Progenitor cell of endocrine pancreas (in vitro differentiated cells): ENCODE measurements at regions not wholly inside any gene's neighbourhood (a gene's known extent, or its start where the extent isn't known, plus 50 kb on each side); places are given as distances from the start of the nearest gene placed in this dataset.
"Not testable (repeated sequence)": the region's sequence is repeated elsewhere in the genome, so short reads cannot be mapped to it uniquely, and the experiment has no call there.

Experiments used
- DNase-seq: peaks from one replicate; pipeline ENCODE4 v3.0.0; 2021; ENCODE audit warnings: low spot score; ENCODE audit not compliant: unreplicated experiment
- H3K27ac Mint-ChIP-seq: 2 replicates; pipeline ENCODE4 v1.8.0; 2021; ENCODE audit warnings: mild to moderate bottlenecking, moderate library complexity, mixed read lengths
- H3K27me3 Mint-ChIP-seq: 2 replicates; pipeline ENCODE4 v1.8.0; 2021; ENCODE audit warnings: mixed read lengths
- H3K36me3 Mint-ChIP-seq: 2 replicates; pipeline ENCODE4 v1.8.0; 2022; ENCODE audit warnings: mixed read lengths; ENCODE audit not compliant: insufficient read depth
- H3K4me1 Mint-ChIP-seq: 2 replicates; pipeline ENCODE4 v1.8.0; 2021; ENCODE audit warnings: low read depth, mixed read lengths
- H3K4me3 Mint-ChIP-seq: 2 replicates; pipeline ENCODE4 v1.8.0; 2021; ENCODE audit warnings: low read depth, mild to moderate bottlenecking, moderate library complexity, mixed read lengths
- H3K9me3 Mint-ChIP-seq: 2 replicates; pipeline ENCODE4 v1.8.0; 2021; ENCODE audit warnings: low read depth, mixed read lengths
- CTCF ChIP-seq: fragments of 200-600 bp; sonication (generic); IDR thresholded peaks from one replicate; pipeline ENCODE4 v1.5.0; 2021; ENCODE audit warnings: antibody characterized with exemption, mild to moderate bottlenecking; ENCODE audit not compliant: unreplicated experiment

GRCh38 chr10:63683686-63684085, 162.5 kb downstream of the REEP3 start:
- H3K36me3 Mint-ChIP-seq, result no peaks in the 10 kb centered on the region
- no peaks in the 10 kb centered on the region for H3K27me3 Mint-ChIP-seq
- no peak for TF ChIP-seq CTCF
- H3K4me1 Mint-ChIP-seq, result peaks cover 4% of the 10 kb centered on the region
- DNase-seq, result no peak
- H3K9me3 Mint-ChIP-seq, result no peaks in the 10 kb centered on the region
- no peak overlapping the region for H3K4me3 Mint-ChIP-seq
- H3K27ac Mint-ChIP-seq, result no peak overlapping the region

GRCh38 chr10:63684257-63684936, 163.2 kb downstream of the REEP3 start:
- no peaks in the 10 kb centered on the region for H3K9me3 Mint-ChIP-seq
- H3K36me3 Mint-ChIP-seq, result no peaks in the 10 kb centered on the region
- peaks cover 4% of the 10 kb centered on the region for H3K4me1 Mint-ChIP-seq
- H3K4me3 Mint-ChIP-seq, result no peak overlapping the region
- no peak for TF ChIP-seq CTCF
- no peak overlapping the region for H3K27ac Mint-ChIP-seq
- no peak for DNase-seq
- no peaks in the 10 kb centered on the region for H3K27me3 Mint-ChIP-seq

- Mint-ChIP-seq H3K4me3 (no peak overlapping the region), H3K9me3 (no peaks in the 10 kb centered on the region), H3K27ac (no peak overlapping the region), H3K36me3 (no peaks in the 10 kb centered on the region), H3K4me1 (peaks cover 1% of the 10 kb centered on the region), H3K27me3 (no peaks in the 10 kb centered on the region)
- no peak for TF ChIP-seq CTCF
- DNase-seq, result no peak
Observed at GRCh38 chr10:63689768-63690167, 168.6 kb downstream of the REEP3 start.

GRCh38 chr10:63692220-63692896, 171.2 kb downstream of the REEP3 start:
- Mint-ChIP-seq H3K9me3 (no peaks in the 10 kb centered on the region), H3K36me3 (no peaks in the 10 kb centered on the region), H3K4me1 (no peaks in the 10 kb centered on the region), H3K27ac (no peak overlapping the region), H3K27me3 (no peaks in the 10 kb centered on the region), H3K4me3 (no peak overlapping the region)
- DNase-seq, result no peak
- no peak for TF ChIP-seq CTCF

GRCh38 chr10:63693021-63693420, 171.8 kb downstream of the REEP3 start:
- not testable (repeated sequence) for DNase-seq, H3K4me1 Mint-ChIP-seq, H3K36me3 Mint-ChIP-seq, H3K9me3 Mint-ChIP-seq, H3K4me3 Mint-ChIP-seq, H3K27ac Mint-ChIP-seq, H3K27me3 Mint-ChIP-seq

GRCh38 chr10:63696205-63696604, 175.0 kb downstream of the REEP3 start:
- H3K27ac Mint-ChIP-seq, result no peak overlapping the region
- H3K36me3 Mint-ChIP-seq, result no peaks in the 10 kb centered on the region
- H3K27me3 Mint-ChIP-seq, result peaks cover 4% of the 10 kb centered on the region
- no peak for DNase-seq
- H3K4me1 Mint-ChIP-seq, result no peaks in the 10 kb centered on the region
- H3K9me3 Mint-ChIP-seq, result no peaks in the 10 kb centered on the region
- TF ChIP-seq CTCF, result no peak
- no peak overlapping the region for H3K4me3 Mint-ChIP-seq
